Liver (tissue), 7 donors: ENCODE measurements at regions not wholly inside any gene's neighbourhood (a gene's known extent, or its start where the extent isn't known, plus 50 kb on each side); places are given as distances from the start of the nearest gene placed in this dataset.

ENCODE experiments used
- DNase-seq: peaks from one replicate; pipeline ENCODE4 v3.0.0-alpha.2; 2017; ENCODE audit warnings: low spot score
- H3K27ac ChIP-seq, 2 donors: one replicate each; pipeline ENCODE4 v1.7.0; 2013; ENCODE audit warnings: inconsistent platforms in 2 of 2, low read length in 2 of 2, control low read depth in 1 of 2, low read depth in 1 of 2, mild to moderate bottlenecking in 1 of 2
- H3K27me3 ChIP-seq, 4 donors: one replicate each; pipeline versions ENCODE4 v1.6.1 to v1.7.0; 2013; ENCODE audit warnings: low read length in 3 of 4, inconsistent platforms in 1 of 4, mild to moderate bottlenecking in 1 of 4, moderate library complexity in 1 of 4; ENCODE audit not compliant: control insufficient read depth in 4 of 4, insufficient read depth in 4 of 4
- H3K36me3 ChIP-seq, 4 donors: one replicate each; pipeline versions ENCODE4 v1.6.1 to v1.7.0; 2013; ENCODE audit warnings: low read length in 3 of 4, mild to moderate bottlenecking in 3 of 4, low read depth in 1 of 4, moderate library complexity in 1 of 4; ENCODE audit not compliant: control insufficient read depth in 4 of 4, insufficient read depth in 3 of 4
- H3K4me1 ChIP-seq, 4 donors: one replicate each; pipeline versions ENCODE4 v1.6.1 to v1.7.0; 2013; ENCODE audit warnings: low read length in 3 of 4, mild to moderate bottlenecking in 3 of 4, moderate library complexity in 1 of 4; ENCODE audit not compliant: control insufficient read depth in 4 of 4, insufficient read depth in 4 of 4
- H3K4me3 ChIP-seq, 3 donors: one replicate each; pipeline versions ENCODE4 v1.6.1 to v1.7.0; 2013; ENCODE audit warnings: low read length in 3 of 3, control low read depth in 1 of 3, low read depth in 1 of 3, mild to moderate bottlenecking in 1 of 3
- H3K9ac ChIP-seq, 2 donors: one replicate each; pipeline ENCODE4 v1.7.0; 2013; ENCODE audit warnings: low read length in 2 of 2, mild to moderate bottlenecking in 2 of 2, moderate library complexity in 2 of 2, control low read depth in 1 of 2, low read depth in 1 of 2
- H3K9me3 ChIP-seq, 4 donors: one replicate each; pipeline versions ENCODE4 v1.6.1 to v1.7.0; 2013; ENCODE audit warnings: low read length in 3 of 4; ENCODE audit not compliant: control insufficient read depth in 4 of 4
- EGR1 ChIP-seq, 2 donors: IDR thresholded peaks; 2 replicates each; pipeline ENCODE4 v1.6.1; 2016 to 2018; ENCODE audit warnings: antibody characterized with exemption in 2 of 2, low read depth in 2 of 2
- FOXA1 ChIP-seq: IDR thresholded peaks from 2 replicates; pipeline ENCODE4 v1.6.1; 2016; ENCODE audit warnings: antibody characterized with exemption
- FOXA2 ChIP-seq: IDR thresholded peaks from 2 replicates; pipeline ENCODE4 v1.6.1; 2016; ENCODE audit warnings: antibody characterized with exemption
- GABPA ChIP-seq, 2 donors: IDR thresholded peaks in 1 of 2; conservative IDR thresholded peaks in 1 of 2; 2 replicates each; pipeline ENCODE4 v1.6.1; 2016; ENCODE audit warnings: antibody characterized with exemption in 2 of 2, mild to moderate bottlenecking in 1 of 2, moderate library complexity in 1 of 2
- HNF4A ChIP-seq, 2 donors: conservative IDR thresholded peaks; 2 replicates each; pipeline ENCODE4 v1.6.1; 2016; ENCODE audit warnings: antibody characterized with exemption in 2 of 2, mild to moderate bottlenecking in 2 of 2
- HNF4G ChIP-seq: IDR thresholded peaks from 2 replicates; pipeline ENCODE4 v1.6.1; 2016; ENCODE audit warnings: antibody characterized with exemption
- JUND ChIP-seq, 2 donors: IDR thresholded peaks; 2 replicates each; pipeline ENCODE4 v1.6.1; 2016; ENCODE audit warnings: antibody characterized with exemption in 2 of 2
- NR2F2 ChIP-seq: IDR thresholded peaks from 2 replicates; pipeline ENCODE4 v1.6.1; 2016; ENCODE audit warnings: antibody characterized with exemption
- RAD21 ChIP-seq, 2 donors: IDR thresholded peaks; 2 replicates each; pipeline ENCODE4 v1.6.1; 2016; ENCODE audit warnings: antibody characterized with exemption in 2 of 2, mild to moderate bottlenecking in 2 of 2
- RXRA ChIP-seq, 2 donors: IDR thresholded peaks; 2 replicates each; pipeline ENCODE4 v1.6.1; 2017 to 2018; ENCODE audit warnings: antibody characterized with exemption in 2 of 2, mild to moderate bottlenecking in 1 of 2
- SP1 ChIP-seq: IDR thresholded peaks from 2 replicates; pipeline ENCODE4 v1.6.1; 2018; ENCODE audit warnings: antibody characterized with exemption, mild to moderate bottlenecking
- TAF1 ChIP-seq: conservative IDR thresholded peaks from 2 replicates; pipeline ENCODE4 v1.6.1; 2016; ENCODE audit warnings: antibody characterized with exemption, mild to moderate bottlenecking
- YY1 ChIP-seq: IDR thresholded peaks from 2 replicates; pipeline ENCODE4 v1.6.1; 2016; ENCODE audit warnings: antibody characterized with exemption, mild to moderate bottlenecking
- TF ChIP-seq, protein P1 (sequence below): IDR thresholded peaks from 2 replicates; pipeline ENCODE4 v1.6.1; 2016; ENCODE audit warnings: antibody characterized with exemption
- TF ChIP-seq, protein P2 (sequence below): fragments of 150-350 bp; IDR thresholded peaks from 2 replicates; pipeline ENCODE4 v1.5.1; 2017; ENCODE audit warnings: improper control_type of control experiment, low read depth, low read length; ENCODE audit not compliant: missing input control
- TF ChIP-seq, protein P3 (sequence below): IDR thresholded peaks from 2 replicates; pipeline ENCODE4 v1.6.1; 2016; ENCODE audit warnings: antibody characterized with exemption
- TF ChIP-seq, protein P4 (sequence below): IDR thresholded peaks from 2 replicates; pipeline ENCODE4 v1.6.1; 2016; ENCODE audit warnings: antibody characterized with exemption, mild to moderate bottlenecking
- TF ChIP-seq, protein P5 (sequence below): IDR thresholded peaks from 2 replicates; pipeline ENCODE4 v1.6.1; 2016; ENCODE audit warnings: antibody characterized with exemption
- donor health status: healthy.
- donor health status: healthy.
- donor health status: healthy.
- donor health status: healthy.

DNA sequence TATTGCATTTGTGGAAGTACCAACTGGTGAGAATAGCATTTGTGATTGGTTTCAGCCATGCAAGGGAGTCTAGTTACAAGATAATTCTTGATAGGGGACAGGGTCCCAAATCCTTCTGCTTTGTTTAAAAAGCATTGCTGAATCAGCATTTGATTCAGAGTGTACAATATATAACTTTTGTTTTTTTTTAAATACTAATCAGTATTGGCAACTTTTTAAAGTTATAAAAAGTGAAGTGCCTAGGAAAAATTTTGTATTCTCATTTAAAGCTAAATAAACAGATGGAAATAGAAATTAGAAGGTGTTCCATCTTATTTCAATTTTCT lies 75.4 kb upstream of the SLC25A26 start:
- Histone ChIP-seq H3K9me3 (no peaks in the 10 kb centered on the region), H3K36me3 (no peaks in the 10 kb centered on the region), H3K4me1 (peaks cover 0 to 1% (median 0%) of the 10 kb centered on the region in 4 donors), H3K9ac (no peak overlapping the region), H3K4me3 (no peak overlapping the region), H3K27ac (no peak overlapping the region), H3K27me3 (no peaks in the 10 kb centered on the region)
- TF ChIP-seq HNF4G (no peak), SP1 (no peak), NR2F2 (no peak), YY1 (no peak), JUND (IDR thresholded peaks at IDR 0.05) (no peak), RAD21 (IDR thresholded peaks at IDR 0.05) (no peak), EGR1 (IDR thresholded peaks at IDR 0.05; ENCODE audit: low read depth in 2 of 2) (no peak), FOXA1 (no peak), RXRA (IDR thresholded peaks at IDR 0.05) (no peak), TAF1 (no peak), FOXA2 (no peak), GABPA (IDR thresholded peaks at IDR 0.05 in 1 of 2, conservative IDR thresholded peaks at IDR 0.05 in 1 of 2) (no peak), HNF4A (conservative IDR thresholded peaks at IDR 0.05) (no peak)
- TF ChIP-seq, protein P1, sequence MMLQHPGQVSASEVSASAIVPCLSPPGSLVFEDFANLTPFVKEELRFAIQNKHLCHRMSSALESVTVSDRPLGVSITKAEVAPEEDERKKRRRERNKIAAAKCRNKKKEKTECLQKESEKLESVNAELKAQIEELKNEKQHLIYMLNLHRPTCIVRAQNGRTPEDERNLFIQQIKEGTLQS = no peak
- TF ChIP-seq, protein P2, sequence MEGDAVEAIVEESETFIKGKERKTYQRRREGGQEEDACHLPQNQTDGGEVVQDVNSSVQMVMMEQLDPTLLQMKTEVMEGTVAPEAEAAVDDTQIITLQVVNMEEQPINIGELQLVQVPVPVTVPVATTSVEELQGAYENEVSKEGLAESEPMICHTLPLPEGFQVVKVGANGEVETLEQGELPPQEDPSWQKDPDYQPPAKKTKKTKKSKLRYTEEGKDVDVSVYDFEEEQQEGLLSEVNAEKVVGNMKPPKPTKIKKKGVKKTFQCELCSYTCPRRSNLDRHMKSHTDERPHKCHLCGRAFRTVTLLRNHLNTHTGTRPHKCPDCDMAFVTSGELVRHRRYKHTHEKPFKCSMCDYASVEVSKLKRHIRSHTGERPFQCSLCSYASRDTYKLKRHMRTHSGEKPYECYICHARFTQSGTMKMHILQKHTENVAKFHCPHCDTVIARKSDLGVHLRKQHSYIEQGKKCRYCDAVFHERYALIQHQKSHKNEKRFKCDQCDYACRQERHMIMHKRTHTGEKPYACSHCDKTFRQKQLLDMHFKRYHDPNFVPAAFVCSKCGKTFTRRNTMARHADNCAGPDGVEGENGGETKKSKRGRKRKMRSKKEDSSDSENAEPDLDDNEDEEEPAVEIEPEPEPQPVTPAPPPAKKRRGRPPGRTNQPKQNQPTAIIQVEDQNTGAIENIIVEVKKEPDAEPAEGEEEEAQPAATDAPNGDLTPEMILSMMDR = no peak
- TF ChIP-seq, protein P3, sequence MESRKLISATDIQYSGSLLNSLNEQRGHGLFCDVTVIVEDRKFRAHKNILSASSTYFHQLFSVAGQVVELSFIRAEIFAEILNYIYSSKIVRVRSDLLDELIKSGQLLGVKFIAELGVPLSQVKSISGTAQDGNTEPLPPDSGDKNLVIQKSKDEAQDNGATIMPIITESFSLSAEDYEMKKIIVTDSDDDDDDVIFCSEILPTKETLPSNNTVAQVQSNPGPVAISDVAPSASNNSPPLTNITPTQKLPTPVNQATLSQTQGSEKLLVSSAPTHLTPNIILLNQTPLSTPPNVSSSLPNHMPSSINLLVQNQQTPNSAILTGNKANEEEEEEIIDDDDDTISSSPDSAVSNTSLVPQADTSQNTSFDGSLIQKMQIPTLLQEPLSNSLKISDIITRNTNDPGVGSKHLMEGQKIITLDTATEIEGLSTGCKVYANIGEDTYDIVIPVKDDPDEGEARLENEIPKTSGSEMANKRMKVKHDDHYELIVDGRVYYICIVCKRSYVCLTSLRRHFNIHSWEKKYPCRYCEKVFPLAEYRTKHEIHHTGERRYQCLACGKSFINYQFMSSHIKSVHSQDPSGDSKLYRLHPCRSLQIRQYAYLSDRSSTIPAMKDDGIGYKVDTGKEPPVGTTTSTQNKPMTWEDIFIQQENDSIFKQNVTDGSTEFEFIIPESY = no peak
- TF ChIP-seq, protein P4, sequence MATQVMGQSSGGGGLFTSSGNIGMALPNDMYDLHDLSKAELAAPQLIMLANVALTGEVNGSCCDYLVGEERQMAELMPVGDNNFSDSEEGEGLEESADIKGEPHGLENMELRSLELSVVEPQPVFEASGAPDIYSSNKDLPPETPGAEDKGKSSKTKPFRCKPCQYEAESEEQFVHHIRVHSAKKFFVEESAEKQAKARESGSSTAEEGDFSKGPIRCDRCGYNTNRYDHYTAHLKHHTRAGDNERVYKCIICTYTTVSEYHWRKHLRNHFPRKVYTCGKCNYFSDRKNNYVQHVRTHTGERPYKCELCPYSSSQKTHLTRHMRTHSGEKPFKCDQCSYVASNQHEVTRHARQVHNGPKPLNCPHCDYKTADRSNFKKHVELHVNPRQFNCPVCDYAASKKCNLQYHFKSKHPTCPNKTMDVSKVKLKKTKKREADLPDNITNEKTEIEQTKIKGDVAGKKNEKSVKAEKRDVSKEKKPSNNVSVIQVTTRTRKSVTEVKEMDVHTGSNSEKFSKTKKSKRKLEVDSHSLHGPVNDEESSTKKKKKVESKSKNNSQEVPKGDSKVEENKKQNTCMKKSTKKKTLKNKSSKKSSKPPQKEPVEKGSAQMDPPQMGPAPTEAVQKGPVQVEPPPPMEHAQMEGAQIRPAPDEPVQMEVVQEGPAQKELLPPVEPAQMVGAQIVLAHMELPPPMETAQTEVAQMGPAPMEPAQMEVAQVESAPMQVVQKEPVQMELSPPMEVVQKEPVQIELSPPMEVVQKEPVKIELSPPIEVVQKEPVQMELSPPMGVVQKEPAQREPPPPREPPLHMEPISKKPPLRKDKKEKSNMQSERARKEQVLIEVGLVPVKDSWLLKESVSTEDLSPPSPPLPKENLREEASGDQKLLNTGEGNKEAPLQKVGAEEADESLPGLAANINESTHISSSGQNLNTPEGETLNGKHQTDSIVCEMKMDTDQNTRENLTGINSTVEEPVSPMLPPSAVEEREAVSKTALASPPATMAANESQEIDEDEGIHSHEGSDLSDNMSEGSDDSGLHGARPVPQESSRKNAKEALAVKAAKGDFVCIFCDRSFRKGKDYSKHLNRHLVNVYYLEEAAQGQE = no peak
- TF ChIP-seq, protein P5, sequence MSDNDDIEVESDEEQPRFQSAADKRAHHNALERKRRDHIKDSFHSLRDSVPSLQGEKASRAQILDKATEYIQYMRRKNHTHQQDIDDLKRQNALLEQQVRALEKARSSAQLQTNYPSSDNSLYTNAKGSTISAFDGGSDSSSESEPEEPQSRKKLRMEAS = no peak
- DNase-seq = no peak
